ENCODE measurements at regions not wholly inside any gene's neighbourhood (a gene's known extent, or its start where the extent isn't known, plus 50 kb on each side); places are given as distances from the start of the nearest gene placed in this dataset.

GRCh38 chr2:21251216-21251980, 127.6 kb downstream of the TDRD15 start:
- no peak for DNase-seq (ENCODE audit: low read depth)
- no peak for TF ChIP-seq CTCF (IDR thresholded peaks at IDR 0.05; ENCODE audit: control insufficient read depth, extremely low read depth, insufficient read depth)
- H3K4me3 ChIP-seq (ENCODE audit: low read depth, low read length) = no peak overlapping the region

- DNase-seq (ENCODE audit: low read depth) = no peak
- TF ChIP-seq CTCF (IDR thresholded peaks at IDR 0.05; ENCODE audit: control insufficient read depth, extremely low read depth, insufficient read depth) = no peak
- H3K4me3 ChIP-seq (ENCODE audit: low read depth, low read length) = no peak overlapping the region
Measured at GRCh38 chr2:21253311-21254027, 129.7 kb downstream of the TDRD15 start.

GRCh38 chr2:21254170-21254965, 130.6 kb downstream of the TDRD15 start:
- TF ChIP-seq CTCF (IDR thresholded peaks at IDR 0.05; ENCODE audit: control insufficient read depth, extremely low read depth, insufficient read depth) = no peak
- DNase-seq (ENCODE audit: low read depth) = no peak
- no peak overlapping the region for H3K4me3 ChIP-seq (ENCODE audit: low read depth, low read length)

GRCh38 chr2:21256006-21256405, 132.2 kb downstream of the TDRD15 start:
- TF ChIP-seq CTCF (IDR thresholded peaks at IDR 0.05; ENCODE audit: control insufficient read depth, extremely low read depth, insufficient read depth) = no peak
- H3K4me3 ChIP-seq (ENCODE audit: low read depth, low read length) = no peak overlapping the region
- no peak for DNase-seq (ENCODE audit: low read depth)

DNA sequence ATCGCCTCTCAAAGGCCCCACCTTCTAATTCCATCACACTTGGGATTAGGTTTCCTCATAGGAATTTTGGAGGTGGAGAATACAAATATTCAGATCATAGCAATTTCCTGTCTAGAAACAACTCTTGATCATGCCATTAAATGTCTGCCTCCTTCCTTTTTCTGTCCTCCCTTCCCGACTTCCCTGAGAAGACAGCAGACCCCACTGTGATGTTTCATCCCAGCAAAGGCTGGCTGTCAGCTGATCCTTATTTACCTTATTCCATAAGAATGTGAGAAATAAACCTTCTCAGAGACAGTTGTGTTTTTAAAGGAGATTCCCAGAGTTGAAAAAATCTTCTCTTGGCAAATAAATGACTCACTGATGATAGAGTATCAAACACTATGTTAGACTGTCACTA, 133.9 kb downstream of the TDRD15 start:
- TF ChIP-seq CTCF (IDR thresholded peaks at IDR 0.05; ENCODE audit: control insufficient read depth, extremely low read depth, insufficient read depth) = no peak
- DNase-seq (ENCODE audit: low read depth) = no peak
- H3K4me3 ChIP-seq (ENCODE audit: low read depth, low read length) = no peak overlapping the region

DNA sequence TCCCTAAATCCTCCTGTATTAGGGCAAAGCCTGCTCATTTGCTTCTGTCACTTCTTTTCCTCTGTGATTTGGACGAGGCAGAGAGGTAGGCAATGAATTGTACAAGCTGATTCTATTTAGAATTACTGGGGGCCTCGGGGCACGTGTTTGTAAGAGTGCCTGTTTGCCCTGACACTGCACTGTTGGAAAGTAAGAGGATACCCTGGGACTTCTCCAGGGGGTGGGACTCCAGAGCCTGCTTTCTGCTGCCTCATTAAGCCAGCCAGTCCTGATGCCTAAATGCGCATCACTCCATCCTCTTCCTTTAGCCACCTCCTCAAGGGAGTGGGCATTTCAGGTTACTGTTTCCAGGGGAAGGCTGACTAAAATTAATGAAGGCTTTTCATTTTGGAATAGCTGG, 134.3 kb downstream of the TDRD15 start:
- no peak overlapping the region for H3K4me3 ChIP-seq (ENCODE audit: low read depth, low read length)
- TF ChIP-seq CTCF (IDR thresholded peaks at IDR 0.05; ENCODE audit: control insufficient read depth, extremely low read depth, insufficient read depth) = no peak
- DNase-seq (ENCODE audit: low read depth) = no peak

Measured in LNCaP clone FGC (cell line).